DMS 273 (cell line): ENCODE measurements at regions not wholly inside any gene's neighbourhood (a gene's known extent, or its start where the extent isn't known, plus 50 kb on each side); places are given as distances from the start of the nearest gene placed in this dataset.

Experiments
- DNase-seq: peaks from one replicate; lab custom pipeline; 2025; ENCODE audit not compliant: unreplicated experiment; lab: John Stamatoyannopoulos, UW

DNA sequence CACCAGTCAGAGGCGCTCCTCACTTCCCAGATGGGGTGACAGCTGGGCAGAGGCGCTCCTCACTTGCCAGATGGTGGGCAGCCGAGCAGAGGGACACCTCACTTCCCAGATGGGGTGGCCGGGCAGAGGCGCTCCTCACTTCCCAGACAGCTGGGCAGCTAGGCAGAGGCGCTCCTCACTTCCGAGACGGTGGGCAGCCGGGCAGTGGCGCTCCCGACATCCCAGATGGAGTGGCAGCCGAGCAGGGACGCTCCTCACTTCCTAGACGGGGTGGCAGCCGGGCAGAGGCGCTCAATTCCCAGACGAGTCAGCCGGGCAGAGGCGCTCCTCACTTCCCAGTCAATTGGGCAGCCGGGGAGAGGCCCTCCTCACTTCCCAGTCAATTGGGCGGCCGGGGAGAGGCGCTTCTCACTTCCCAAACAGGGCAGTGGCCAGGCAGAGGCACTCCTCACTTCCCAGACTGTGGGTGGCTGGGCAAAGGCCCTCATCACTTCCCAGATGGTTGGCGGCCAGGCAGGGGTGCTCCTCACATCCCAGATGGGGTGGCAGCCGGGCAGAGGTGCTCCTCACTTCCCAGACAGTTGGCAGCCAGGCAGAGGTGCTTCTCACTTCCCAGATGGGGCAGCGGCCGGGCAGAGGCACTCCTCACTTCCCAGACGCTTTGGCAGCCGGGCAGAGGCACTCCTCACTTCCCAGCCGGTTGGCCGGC lies 143.8 kb upstream of the ARID2 start:
- peak; percentile 17 for DNase-seq

DNA sequence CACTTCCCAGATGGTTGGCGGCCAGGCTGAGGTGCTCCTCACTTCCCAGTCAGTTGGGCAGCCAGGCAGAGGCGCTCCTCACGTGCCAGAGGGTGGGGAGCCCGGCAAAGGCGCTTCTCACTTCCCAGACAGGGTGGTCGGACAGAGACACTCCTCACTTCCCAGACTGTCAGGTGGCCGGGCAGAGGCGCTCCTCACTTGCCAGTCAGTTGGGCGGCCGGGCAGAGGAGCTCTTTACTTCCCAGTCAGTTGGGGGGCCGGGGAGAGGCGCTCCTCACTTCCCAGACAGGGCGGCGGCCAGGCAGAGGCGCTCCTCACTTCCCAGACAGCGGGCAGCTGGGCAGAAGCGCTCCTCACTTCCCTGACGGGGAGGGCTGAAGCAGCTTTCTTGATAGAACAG lies 143.0 kb upstream of the ARID2 start:
- DNase-seq, result no peak

DNA sequence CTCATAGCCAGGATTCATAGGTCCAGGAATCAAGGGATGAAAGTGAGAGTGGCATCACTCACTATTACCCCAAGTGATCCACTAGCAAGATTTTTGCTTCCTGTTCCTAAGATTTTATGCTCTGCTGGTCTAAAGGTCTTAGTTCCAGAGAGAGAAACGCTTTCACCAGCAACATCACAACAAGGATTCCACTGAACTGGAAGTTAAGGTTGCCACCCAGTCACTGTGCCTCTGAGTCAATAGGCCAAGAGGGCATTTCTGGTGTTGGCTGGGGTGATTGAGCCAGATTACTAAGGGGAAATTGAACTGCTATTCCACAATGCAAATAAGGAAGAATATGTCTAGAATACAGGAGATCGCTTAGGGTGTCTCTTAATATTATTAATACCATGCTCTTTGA lies 142.5 kb upstream of the ARID2 start:
- DNase-seq, result no peak

DNA sequence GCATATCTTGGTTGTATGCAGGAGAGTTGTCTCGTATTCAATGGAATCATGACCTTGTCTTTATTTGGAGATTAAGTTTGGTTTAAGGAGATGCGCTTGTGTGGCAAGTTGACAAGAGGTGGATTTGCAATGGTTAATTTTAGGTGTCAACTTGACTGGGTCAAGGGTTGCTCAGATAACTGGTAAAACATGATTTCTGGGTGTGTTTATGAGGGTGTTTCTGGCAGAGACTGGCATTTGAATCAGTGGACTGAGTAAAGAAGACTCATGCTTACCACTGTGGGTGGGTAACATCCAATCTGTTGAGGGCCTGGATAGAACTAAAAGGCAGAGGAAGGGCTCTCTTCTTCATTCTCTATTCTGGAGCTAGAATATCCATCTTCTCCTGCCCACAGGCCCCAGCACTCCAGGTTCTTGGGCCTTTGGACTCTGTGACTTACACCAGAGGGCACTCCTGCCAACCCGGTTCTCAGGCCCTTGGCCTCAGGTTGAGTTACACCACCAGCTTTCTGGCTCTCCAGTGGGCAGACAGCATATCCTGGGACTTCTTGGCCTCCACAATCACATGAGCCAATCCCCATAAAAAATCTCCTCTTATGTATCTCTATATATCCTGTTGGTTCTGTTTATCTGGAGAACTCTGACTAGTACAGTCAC lies 141.5 kb upstream of the ARID2 start:
- no peak for DNase-seq

DNA sequence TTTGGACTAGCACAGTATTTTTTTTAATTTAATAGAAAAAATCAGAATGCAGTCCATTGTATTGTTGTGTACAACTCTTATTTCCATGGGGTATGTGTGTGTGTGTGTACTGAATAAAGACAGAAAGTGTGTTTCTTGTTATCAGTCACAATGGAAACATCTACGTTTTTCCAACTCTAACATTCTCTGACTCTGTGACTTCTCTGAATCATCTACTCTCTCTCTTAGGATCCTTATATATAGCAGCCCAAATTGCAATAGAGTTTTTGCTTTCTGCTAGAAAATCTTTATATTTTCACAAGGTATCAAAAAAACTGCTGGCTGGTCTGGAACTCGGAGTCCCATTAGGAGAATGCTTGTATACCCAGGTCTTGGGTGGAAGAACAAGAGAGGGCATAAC lies 138.9 kb upstream of the ARID2 start:
- DNase-seq, result no peak

DNA sequence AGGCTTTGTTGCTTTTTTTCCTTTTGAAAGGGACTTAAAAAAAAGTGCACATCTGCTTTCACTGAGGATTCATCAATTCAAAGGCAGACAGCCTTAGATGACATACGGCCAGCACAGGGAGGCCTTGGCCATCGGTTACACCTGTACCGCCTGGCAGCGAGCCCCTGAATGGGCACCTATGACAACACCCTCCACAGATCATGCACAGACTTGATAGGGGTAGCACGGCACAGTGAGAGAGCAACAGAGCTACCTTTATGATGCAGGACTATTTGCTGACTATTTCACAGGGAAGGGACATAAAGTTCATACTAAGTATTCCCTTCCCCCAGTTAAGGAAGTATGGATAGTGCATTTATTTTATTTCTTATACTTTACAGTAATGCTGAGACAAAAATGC lies 137.9 kb upstream of the ARID2 start:
- DNase-seq, result no peak

DNA sequence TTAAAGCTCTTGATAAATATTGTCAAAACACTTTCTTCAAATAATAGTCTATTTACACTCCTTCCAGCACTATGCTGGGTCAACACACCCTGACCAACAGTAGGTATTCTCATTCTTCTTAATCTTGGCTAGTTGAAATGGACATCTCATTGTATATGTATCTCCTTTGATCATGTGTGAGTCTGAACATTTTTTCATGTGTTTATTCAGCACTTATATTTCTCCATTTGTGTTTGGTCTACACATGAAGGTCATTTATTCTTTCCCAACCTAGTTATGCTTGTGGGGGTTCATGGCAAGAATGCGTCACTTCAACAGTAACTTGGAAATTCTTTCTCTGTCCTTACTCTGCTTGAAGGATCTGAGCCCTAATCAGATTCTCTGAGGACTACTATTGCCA lies 133.1 kb upstream of the ARID2 start:
- no peak for DNase-seq

DNA sequence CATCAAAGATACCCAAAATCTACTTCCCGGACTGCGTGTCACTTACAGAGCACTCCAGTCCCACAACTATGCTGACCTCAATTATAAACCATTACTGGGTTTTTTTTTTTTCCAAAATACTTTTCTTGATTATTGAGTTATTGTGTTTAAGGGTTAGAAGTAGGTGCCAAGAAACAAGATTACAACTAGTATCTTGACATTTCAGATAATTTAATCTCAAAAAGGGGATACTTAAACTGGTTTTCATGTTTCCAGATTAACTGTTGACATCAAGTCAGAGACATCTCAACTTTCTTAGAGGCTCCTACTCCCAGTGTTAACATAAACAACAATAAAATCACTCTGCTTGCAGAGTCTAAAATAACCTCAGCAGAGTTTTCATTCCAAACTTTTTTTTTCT lies 131.2 kb upstream of the ARID2 start:
- no peak for DNase-seq

DNA sequence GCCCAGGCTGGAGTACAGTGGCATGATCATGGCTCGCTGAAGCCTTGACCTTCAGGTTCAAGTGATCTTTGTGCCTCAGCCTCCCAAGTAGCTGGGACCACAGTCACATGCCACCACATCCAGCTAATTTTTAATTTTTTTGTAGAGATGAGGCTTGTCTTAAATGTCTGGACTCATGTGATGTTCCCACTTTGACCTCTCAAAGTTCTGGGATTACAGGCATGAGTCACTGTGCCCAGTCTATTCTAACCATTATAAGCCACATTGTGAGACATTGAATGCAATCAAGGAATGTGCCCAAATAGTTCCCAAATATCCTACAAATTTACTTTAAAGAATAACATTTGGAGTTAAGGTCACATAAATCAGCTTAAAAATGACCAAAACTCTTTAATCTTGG lies 130.7 kb upstream of the ARID2 start:
- DNase-seq, result no peak

DNA sequence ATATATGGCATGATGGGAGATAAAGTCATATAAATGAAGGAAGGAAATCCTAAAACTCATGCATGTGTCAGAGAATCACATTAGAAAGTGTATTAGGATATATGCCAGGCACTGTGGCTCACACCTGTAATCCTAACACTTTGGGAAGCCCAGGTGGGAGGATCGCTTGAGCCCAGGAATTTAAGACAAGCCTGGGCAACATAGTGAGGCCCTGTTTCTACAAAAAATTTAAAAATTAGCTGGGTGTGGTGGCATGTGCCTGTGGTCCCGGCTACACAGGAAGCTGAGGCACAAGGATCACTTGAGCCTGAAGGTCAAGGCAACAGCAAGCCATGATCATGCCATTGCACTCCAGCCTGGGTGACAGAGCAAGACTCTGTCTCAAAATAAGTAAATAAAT lies 130.3 kb upstream of the ARID2 start:
- no peak for DNase-seq

DNA sequence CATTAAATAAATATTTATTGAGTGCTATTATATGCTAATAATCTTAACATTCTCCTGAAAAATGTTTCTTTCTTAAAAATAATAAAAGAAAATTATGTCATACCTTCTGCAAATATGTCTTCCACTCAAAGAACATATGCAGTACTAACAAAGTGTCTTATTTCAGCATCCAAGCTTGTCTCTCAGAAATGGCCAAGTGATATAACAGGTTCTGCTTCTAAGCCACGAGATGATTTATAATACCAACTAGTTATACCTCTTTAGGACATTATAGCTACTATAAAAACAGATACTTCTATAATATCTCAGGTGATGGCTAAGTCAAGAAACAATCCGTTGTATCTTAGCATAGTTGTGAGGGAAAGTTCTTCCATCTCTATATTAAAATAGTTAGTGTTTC lies 128.1 kb upstream of the ARID2 start:
- DNase-seq, result no peak

DNA sequence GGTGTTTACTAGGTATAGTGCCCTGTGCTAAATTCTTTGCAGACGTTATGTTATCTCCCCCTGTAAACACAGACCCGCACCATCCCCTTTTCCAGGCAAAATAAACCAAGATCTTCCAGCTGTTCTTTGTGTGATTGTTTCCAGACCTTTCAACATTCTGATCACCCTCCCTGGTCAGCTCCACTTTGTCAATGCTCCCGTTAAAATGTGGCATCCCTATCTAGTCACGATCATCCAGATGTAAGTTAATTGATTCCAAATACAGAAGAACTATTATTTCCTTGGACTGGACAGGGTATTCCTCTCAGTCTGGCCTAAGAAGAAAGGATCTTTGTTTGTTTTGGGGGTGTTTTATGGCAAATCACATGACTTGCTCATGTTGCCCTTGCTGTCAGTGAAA lies 127.6 kb upstream of the ARID2 start:
- DNase-seq, result no peak

DNA sequence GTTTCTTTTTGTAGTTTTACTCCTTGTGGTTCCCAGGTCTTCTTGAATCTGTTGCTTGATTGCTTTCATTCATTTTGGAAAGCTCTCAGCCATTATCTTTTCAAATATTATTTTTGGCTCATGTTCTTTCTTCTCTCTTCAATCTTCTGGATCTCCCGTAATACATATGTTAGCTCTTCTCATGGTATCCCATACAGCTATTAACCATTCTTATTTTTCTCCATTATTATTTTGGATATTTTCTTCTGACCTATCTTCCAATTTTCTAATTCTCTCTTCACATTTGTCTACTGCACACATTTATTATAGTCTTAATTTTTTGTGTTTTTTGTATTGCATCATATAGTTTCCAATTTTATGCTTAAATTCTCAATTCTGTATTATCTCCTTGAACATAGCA lies 123.9 kb upstream of the ARID2 start:
- no peak for DNase-seq

DNA sequence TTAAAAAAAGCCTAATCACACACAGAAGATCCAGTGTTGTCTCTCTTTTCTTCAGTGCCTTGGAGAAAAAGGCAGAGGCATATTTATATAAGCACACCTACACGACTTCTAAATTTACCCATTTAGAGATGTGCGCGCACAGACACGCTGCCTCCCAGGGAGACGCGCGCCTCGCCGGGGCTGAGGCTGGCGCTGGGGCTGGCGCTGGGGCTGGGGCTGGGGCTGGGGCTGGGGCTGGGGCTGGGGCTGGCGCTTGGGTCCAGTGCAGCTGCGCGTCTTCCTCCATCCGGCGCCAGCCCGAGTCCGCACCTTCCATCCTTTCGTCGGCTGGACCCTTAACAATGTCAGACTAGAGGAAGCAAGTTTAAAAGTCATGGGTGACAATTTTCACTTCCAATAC lies 118.4 kb upstream of the ARID2 start:
- DNase-seq, result no peak

DNA sequence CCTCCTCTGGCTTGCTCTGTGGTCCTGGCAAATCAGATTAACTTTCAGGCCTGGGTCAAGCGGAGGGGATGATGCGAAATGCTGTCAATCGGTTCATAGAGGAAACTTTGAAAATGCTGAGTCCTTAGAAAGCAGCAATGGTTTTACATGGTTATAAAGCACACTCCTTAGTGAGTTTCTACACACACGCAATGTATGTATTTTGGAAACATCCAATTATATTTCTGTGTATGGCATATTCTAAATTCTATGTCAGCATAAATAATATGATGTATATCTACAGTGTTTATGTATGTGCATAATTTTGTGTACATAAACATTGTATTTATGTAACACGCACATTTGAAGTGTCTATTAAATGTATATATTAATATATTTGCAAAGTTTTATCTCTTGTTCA lies 118.0 kb upstream of the ARID2 start:
- no peak for DNase-seq

DNA sequence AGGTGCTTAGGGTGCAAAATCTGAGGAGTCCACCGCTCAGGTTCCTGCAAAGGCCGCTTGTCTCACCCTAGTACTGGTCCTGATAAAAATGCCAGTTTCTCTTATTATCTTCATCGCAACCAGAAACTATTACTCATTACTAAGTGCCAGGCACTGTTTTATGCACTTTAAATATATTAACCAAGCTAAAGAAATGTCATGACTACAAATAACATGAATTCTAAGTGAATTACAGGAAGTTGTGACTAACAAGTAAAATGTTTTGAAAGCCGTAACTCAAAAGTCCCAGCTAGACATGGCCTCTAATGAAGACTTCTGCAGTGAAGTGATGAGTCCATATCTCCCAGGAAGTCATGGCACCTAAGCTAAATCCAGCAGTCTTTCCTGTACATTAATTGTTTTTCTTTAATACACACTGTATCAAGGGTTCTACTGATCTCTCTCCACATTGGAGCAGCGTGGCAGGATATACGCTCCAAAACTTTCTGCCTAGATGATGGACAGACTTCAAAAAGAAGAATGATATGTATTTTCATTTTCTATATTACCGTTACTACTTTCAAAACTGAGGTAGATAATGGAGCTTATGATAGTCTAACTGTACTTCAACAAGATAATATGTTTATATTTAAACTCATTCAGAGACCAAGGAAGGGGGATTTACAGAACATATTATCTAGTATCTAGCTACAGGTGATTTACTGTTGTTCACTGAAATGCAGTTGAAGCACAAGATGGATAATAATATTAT lies 117.3 kb upstream of the ARID2 start:
- DNase-seq, result no peak

DNA sequence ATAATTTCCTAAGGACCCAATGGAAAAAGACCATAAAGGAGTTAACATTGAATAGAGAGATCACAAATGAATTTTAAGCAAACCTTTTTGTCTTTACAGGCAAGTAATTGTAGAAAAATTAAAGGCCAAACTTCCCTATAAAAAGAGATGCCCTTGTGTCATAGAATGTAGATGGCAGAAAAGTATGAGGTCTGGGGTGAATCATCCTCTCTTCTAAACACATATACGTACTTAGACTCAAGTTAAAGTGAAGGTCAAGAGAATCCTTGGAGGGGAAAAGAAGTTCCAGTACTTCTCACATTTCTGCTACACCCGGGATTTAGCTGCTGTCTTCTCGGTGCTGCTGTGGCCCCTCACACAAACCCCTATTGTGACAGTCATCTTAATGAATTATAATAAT lies 116.2 kb upstream of the ARID2 start:
- no peak for DNase-seq

DNA sequence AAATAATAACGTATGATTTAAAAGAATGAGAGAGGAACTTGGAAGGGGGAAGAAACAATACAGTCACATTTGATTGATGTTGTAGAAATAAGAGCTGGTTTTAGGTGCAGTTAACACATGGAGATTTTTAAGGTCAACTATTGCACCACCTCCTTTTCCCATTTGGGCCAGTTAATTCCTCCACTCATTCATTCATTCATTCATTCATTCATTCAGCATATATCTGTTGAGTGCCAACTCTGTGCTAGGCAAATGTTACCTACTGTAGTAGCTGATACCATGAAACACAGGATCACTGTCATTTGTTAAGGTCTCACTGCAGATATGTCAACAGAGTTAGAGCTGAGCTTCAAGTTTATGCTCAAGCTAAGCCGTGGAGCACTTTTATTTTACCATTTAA lies 115.7 kb upstream of the ARID2 start:
- no peak for DNase-seq

DNA sequence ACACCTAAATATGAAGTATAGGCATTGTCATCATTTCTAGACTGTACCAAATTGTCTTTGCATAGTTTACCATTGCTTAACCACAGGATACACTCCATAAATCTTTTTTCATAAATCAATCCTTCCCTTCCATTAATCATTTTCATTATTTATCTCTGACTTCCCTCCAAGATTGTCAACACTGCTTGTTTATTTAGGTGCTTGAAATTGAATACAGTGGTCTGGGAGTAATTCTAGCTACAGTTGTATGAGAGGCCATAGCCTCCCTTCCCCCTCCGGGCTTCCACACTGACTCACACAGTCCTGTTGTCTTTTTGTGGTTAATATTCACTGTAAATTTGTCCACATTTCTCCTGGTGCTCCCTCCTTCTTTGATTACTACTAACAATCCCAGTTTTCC lies 114.2 kb upstream of the ARID2 start:
- DNase-seq, result no peak

DNA sequence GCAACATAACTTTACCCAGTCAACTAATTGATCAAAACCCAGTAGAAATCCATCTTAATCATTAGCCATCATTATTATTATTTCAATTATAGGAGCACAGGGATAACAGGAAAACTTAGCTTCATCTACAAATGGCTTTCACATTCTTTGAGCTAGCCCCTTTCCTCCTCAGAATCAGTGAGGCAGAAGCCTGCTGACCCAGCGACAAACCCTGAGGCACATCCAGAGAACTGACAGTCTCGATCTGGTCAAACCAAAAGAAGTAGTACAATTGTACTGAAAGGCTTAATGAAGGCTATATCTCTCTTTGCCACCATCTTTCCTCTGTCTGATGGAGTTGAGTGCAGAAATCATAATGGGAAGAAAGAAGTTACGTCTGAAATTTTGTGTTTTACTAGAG lies 109.8 kb upstream of the ARID2 start:
- DNase-seq, result no peak

DNA sequence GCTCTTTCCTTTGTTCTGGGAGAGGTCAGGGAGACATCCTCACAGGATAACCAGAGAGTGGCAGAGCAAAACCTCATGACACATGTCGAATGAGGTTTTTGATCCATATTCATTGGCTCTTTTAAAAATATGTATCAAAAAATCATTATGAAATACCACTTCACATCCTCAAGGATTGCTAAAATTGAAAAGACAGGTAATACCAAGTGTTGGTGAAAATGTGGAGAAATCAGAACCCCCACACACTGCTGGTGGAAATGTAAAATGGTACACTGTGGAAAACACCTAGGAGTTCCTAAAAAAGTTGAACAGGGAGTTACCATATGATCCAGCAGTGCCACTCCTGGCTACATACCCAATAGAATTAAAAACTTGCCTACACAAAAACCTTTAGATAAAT lies 107.8 kb upstream of the ARID2 start:
- DNase-seq, result no peak

DNA sequence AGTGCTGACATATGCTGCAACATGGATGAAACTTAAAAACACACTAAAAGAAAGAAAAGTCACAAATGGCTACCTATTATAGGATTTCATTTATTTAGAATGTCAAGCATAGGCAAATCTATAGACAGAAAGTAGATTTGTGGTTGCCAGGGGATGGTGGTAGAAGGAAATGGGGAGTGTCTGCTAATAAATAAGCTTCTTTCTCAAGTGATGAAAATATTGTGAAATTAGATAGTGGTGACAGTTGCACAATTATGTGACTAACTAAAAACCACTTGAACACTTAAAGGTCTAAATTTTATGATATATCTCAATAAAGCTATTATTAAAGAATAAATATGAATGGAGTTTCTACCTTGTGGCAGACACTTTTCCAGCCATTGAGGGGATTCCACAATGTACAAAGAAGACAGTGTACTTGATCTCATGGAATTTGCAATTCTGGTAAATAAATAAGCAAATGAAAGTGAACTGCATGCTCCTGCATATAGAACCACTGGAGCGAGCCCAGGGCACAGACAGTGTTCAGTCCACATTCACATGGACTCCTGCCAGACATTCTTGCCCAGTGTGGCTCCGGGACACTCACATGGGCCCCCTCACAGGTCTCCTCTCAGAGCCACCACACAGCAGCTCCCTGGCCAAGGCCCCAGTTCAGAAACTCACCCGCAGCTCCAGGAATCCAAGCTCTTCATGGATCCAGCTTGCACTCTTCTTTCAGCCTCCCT lies 107.1 kb upstream of the ARID2 start:
- DNase-seq, result no peak
